Epithelial cell of proximal tubule (primary cell): ENCODE measurements at regions not wholly inside any gene's neighbourhood (a gene's known extent, or its start where the extent isn't known, plus 50 kb on each side); places are given as distances from the start of the nearest gene placed in this dataset.

Experiments
- DNase-seq: peaks from one replicate; pipeline ENCODE4 v3.0.0-alpha.2; 2011; ENCODE audit warnings: low read depth
- H3K4me3 ChIP-seq: 2 replicates; pipeline ENCODE4 v1.5.1; 2011; ENCODE audit warnings: low read depth, mild to moderate bottlenecking, low read length
- CTCF ChIP-seq: conservative IDR thresholded peaks from 2 replicates; pipeline ENCODE4 v1.5.1; 2012; ENCODE audit warnings: low read depth, mild to moderate bottlenecking, low read length

GRCh38 chr15:46277451-46277850, 642.6 kb downstream of the SQOR start:
- H3K4me3 ChIP-seq = no peak overlapping the region
- TF ChIP-seq CTCF = no peak
- DNase-seq = no peak

- DNase-seq = no peak
- no peak for TF ChIP-seq CTCF
- H3K4me3 ChIP-seq = no peak overlapping the region
Observed at GRCh38 chr15:46278062-46278461, 643.2 kb downstream of the SQOR start.

GRCh38 chr15:46278486-46279090, 643.8 kb downstream of the SQOR start:
- no peak overlapping the region for H3K4me3 ChIP-seq
- TF ChIP-seq CTCF = no peak
- DNase-seq = no peak

- DNase-seq = no peak
- H3K4me3 ChIP-seq = no peak overlapping the region
- TF ChIP-seq CTCF = peak; percentile 53
Observed at GRCh38 chr15:46280762-46281542, 646.1 kb downstream of the SQOR start.

- no peak for TF ChIP-seq CTCF
- H3K4me3 ChIP-seq = no peak overlapping the region
- no peak for DNase-seq
Observed at GRCh38 chr15:46293550-46293949, 658.7 kb downstream of the SQOR start.

GRCh38 chr15:46296002-46296401, 661.2 kb downstream of the SQOR start:
- no peak for TF ChIP-seq CTCF
- DNase-seq = no peak
- no peak overlapping the region for H3K4me3 ChIP-seq

GRCh38 chr15:46296797-46297196, 662.0 kb downstream of the SQOR start:
- H3K4me3 ChIP-seq = no peak overlapping the region
- no peak for DNase-seq
- TF ChIP-seq CTCF = no peak
